Endodermal cell (in vitro differentiated cells): ENCODE measurements at regions not wholly inside any gene's neighbourhood (a gene's known extent, or its start where the extent isn't known, plus 50 kb on each side); places are given as distances from the start of the nearest gene placed in this dataset.

Source experiments
- DNase-seq: peaks from one replicate; pipeline ENCODE4 v3.0.0-alpha.2; 2017
- H3K27ac ChIP-seq: 2 replicates; pipeline ENCODE4 v1.5.1; 2013; ENCODE audit warnings: mild to moderate bottlenecking, low read depth, low read length, moderate library complexity
- H3K27me3 ChIP-seq: 2 replicates; pipeline ENCODE4 v1.6.1; 2013; ENCODE audit warnings: mild to moderate bottlenecking, low read length, moderate library complexity; ENCODE audit not compliant: insufficient read depth, control insufficient read depth, poor library complexity, severe bottlenecking
- H3K36me3 ChIP-seq: 2 replicates; pipeline ENCODE4 v1.7.0; 2013; ENCODE audit warnings: mild to moderate bottlenecking, low read length, moderate library complexity; ENCODE audit not compliant: control insufficient read depth, insufficient read depth
- H3K4me1 ChIP-seq: one replicate; pipeline ENCODE4 v1.7.0; 2013; ENCODE audit warnings: low read length; ENCODE audit not compliant: control insufficient read depth, insufficient read depth
- H3K4me3 ChIP-seq: 2 replicates; pipeline ENCODE4 v1.5.1; 2013; ENCODE audit warnings: mild to moderate bottlenecking, low read length, moderate library complexity
- H3K9ac ChIP-seq: 2 replicates; pipeline ENCODE4 v1.6.1; 2013; ENCODE audit warnings: mild to moderate bottlenecking, low read length, moderate library complexity; ENCODE audit not compliant: poor library complexity, severe bottlenecking; ENCODE audit errors: extremely low read depth
- H3K9me3 ChIP-seq: 2 replicates; pipeline ENCODE4 v1.6.1; 2013; ENCODE audit warnings: mild to moderate bottlenecking, low read length, moderate library complexity; ENCODE audit not compliant: control insufficient read depth
- H3K27ac Mint-ChIP-seq: 2 replicates; pipeline ENCODE4 v1.8.0; 2020; ENCODE audit warnings: mixed read lengths
- H3K27me3 Mint-ChIP-seq: 2 replicates; pipeline ENCODE4 v1.8.0; 2021; ENCODE audit warnings: mild to moderate bottlenecking, mixed read lengths; ENCODE audit not compliant: insufficient read depth
- H3K36me3 Mint-ChIP-seq: 2 replicates; pipeline ENCODE4 v1.8.0; 2020; ENCODE audit warnings: low read depth, mixed read lengths
- H3K4me1 Mint-ChIP-seq: 2 replicates; pipeline ENCODE4 v1.8.0; 2020; ENCODE audit warnings: mixed read lengths
- H3K4me3 Mint-ChIP-seq: 2 replicates; pipeline ENCODE4 v1.8.0; 2020; ENCODE audit warnings: mild to moderate bottlenecking, moderate library complexity, mixed read lengths
- H3K9me3 Mint-ChIP-seq: 2 replicates; pipeline ENCODE4 v1.8.0; 2020; ENCODE audit warnings: mild to moderate bottlenecking, mixed read lengths
- WGBS, 2 experiments: methylation state at CpG; one replicate each; pipeline versions ENCODE4 v1.1.5 to v1.1.7; 2013; ENCODE audit warnings: missing lambda C conversion rate in 2 of 2, mixed read lengths in 1 of 2; ENCODE audit not compliant: insufficient coverage in 1 of 2, insufficient read length in 1 of 2; 5-methylcytosine and 5-hydroxymethylcytosine counted together
- TF ChIP-seq, protein P1 (sequence below): fragments of 200-600 bp; sonication (generic); conservative IDR thresholded peaks from 2 replicates; pipeline ENCODE4 v1.5.0; 2021; ENCODE audit warnings: antibody characterized with exemption, mild to moderate bottlenecking

DNA sequence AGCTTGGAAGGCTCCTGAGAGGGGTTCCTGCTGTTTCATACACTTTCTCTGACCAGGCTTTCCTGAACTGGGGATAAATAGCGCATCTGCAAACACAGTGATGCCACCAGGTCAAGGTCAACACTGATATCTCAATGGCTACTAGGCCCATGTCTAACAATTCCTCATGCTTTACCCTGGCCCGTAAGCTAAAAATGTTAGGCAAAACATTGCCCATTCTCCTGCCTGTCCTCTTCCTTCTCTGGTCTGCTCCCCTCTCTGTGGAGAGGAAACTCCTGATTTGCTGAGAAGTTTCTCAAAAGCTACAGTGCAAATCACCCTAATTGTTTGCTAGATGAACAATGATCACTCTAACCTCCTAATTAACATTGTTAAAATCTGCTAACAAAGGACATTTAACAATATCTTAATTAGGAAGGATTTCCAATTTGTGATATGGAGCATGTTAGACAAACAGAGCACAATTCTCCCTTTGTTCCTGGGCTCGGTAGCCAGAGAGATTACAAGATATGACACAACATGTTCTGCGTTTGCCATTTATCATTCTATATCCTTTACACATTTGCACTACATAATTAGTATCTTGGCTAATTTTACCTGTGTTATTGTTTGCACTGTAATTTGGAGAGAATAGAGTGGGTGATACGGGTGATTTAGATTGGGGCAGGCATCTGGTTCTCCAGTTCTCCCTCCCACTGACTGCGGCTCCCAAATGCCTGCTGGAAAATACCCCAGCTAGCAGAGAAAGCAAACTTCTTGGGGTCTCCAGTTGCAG is 266.8 kb downstream of the CD83 start:
- peaks cover 26% of the 10 kb centered on the region for H3K4me1 ChIP-seq
- Mint-ChIP-seq H3K4me3 (peak overlapping the region; percentile 25), H3K27ac (peak overlapping the region; percentile 95), H3K36me3 (no peaks in the 10 kb centered on the region), H3K27me3 (no peaks in the 10 kb centered on the region), H3K9me3 (no peaks in the 10 kb centered on the region), H3K4me1 (peaks cover 95% of the 10 kb centered on the region)
- peaks cover 2% of the 10 kb centered on the region for H3K9me3 ChIP-seq
- peak overlapping the region; percentile 13 for H3K4me3 ChIP-seq
- no peaks in the 10 kb centered on the region for H3K36me3 ChIP-seq
- peak; percentile 71 for DNase-seq
- H3K9ac ChIP-seq, result peak overlapping the region; percentile 23
- no peak overlapping the region for H3K27ac ChIP-seq
- WGBS, 2 experiments, result 38 to 82% methylated on average over 2 to 6 of the region's 6 CpGs
- H3K27me3 ChIP-seq, result no peaks in the 10 kb centered on the region
- TF ChIP-seq, protein P1, sequence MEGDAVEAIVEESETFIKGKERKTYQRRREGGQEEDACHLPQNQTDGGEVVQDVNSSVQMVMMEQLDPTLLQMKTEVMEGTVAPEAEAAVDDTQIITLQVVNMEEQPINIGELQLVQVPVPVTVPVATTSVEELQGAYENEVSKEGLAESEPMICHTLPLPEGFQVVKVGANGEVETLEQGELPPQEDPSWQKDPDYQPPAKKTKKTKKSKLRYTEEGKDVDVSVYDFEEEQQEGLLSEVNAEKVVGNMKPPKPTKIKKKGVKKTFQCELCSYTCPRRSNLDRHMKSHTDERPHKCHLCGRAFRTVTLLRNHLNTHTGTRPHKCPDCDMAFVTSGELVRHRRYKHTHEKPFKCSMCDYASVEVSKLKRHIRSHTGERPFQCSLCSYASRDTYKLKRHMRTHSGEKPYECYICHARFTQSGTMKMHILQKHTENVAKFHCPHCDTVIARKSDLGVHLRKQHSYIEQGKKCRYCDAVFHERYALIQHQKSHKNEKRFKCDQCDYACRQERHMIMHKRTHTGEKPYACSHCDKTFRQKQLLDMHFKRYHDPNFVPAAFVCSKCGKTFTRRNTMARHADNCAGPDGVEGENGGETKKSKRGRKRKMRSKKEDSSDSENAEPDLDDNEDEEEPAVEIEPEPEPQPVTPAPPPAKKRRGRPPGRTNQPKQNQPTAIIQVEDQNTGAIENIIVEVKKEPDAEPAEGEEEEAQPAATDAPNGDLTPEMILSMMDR, result no peak

DNA sequence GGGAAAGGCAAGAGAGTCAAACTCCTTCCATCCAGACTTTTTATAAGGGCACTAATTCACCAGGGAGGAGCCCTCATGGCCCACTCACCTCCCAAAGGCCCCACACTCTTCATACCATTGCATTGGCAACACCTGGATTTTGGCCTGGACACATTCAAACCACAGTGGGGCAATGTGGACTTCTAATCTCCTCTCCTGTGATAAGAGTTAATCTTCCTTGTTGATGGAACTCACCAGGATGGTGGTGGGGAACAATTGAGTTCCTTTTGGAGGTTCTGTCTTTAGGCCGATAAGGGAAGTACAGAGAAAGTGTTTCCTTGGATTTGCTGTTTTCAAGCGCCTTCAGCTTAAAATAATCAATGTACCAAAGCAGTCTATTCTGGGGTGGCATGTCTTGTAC is 268.7 kb downstream of the CD83 start:
- no peaks in the 10 kb centered on the region for H3K9me3 ChIP-seq
- peaks cover 20% of the 10 kb centered on the region for H3K4me1 ChIP-seq
- TF ChIP-seq, protein P1, result peak; percentile 27

DNA sequence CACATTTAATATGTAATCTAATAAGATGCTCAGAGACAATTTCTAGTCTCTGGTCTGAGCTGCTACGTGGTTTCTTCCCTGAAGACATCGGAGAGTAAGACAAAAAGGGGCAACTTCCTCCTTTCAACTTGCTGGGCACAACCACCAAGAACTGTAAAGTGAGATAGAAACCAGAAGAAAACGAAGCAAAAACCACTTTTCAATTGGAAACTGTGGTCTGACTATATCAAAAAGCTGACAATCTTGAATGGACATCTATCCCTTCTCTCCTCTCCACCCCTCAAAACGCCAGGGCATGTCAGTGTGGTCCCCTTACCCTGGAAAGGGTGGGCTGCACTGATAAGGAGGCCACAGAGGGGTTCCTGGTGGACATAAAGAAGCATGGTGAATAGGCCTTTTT is 269.1 kb downstream of the CD83 start:
- no peak for DNase-seq
- no peak overlapping the region for H3K4me3 ChIP-seq
- Mint-ChIP-seq H3K4me1 (peaks cover 72% of the 10 kb centered on the region), H3K27me3 (no peaks in the 10 kb centered on the region), H3K9me3 (no peaks in the 10 kb centered on the region), H3K27ac (no peak overlapping the region), H3K4me3 (no peak overlapping the region), H3K36me3 (peaks cover 6% of the 10 kb centered on the region)
- no peaks in the 10 kb centered on the region for H3K36me3 ChIP-seq
- H3K27ac ChIP-seq, result no peak overlapping the region
- 86 to 88% methylated on average over 2 to 4 of the region's 4 CpGs for WGBS, 2 experiments
- no peak overlapping the region for H3K9ac ChIP-seq
- TF ChIP-seq, protein P1, result no peak
- no peaks in the 10 kb centered on the region for H3K27me3 ChIP-seq
- no peaks in the 10 kb centered on the region for H3K9me3 ChIP-seq
- peaks cover 17% of the 10 kb centered on the region for H3K4me1 ChIP-seq

More for the DNA sequence above, 268.7 kb downstream of the CD83 start:
- H3K27me3 Mint-ChIP-seq, result no peaks in the 10 kb centered on the region
- H3K27ac ChIP-seq, result no peak overlapping the region
- no peak overlapping the region for H3K9ac ChIP-seq
- peaks cover 76% of the 10 kb centered on the region for H3K4me1 Mint-ChIP-seq
- peaks cover 2% of the 10 kb centered on the region for H3K36me3 Mint-ChIP-seq
- no peak overlapping the region for H3K4me3 ChIP-seq
- DNase-seq, result peak; percentile 60
- no peak overlapping the region for H3K4me3 Mint-ChIP-seq
- no peaks in the 10 kb centered on the region for H3K27me3 ChIP-seq
- H3K36me3 ChIP-seq, result no peaks in the 10 kb centered on the region
- 60% methylated on average over 2 of the region's 2 CpGs; no CpG with 5 or more reads in 1 of the 2 experiments for WGBS, 2 experiments
- H3K9me3 Mint-ChIP-seq, result no peaks in the 10 kb centered on the region
- no peak overlapping the region for H3K27ac Mint-ChIP-seq
